GM12875 (cell line): ENCODE measurements at regions not wholly inside any gene's neighbourhood (a gene's known extent, or its start where the extent isn't known, plus 50 kb on each side); places are given as distances from the start of the nearest gene placed in this dataset.

Source experiments
- H3K4me3 ChIP-seq: one replicate; pipeline ENCODE4 v1.5.1; 2011; ENCODE audit warnings: low read depth, low read length, control low read depth
- TF ChIP-seq, protein P1 (sequence below): IDR thresholded peaks from 2 replicates; pipeline ENCODE4 v1.5.1; 2011; ENCODE audit warnings: low read depth, mild to moderate bottlenecking, control low read depth, inconsistent platforms, low read length, moderate library complexity, borderline replicate concordance; ENCODE audit not compliant: insufficient read depth

- TF ChIP-seq, protein P1, sequence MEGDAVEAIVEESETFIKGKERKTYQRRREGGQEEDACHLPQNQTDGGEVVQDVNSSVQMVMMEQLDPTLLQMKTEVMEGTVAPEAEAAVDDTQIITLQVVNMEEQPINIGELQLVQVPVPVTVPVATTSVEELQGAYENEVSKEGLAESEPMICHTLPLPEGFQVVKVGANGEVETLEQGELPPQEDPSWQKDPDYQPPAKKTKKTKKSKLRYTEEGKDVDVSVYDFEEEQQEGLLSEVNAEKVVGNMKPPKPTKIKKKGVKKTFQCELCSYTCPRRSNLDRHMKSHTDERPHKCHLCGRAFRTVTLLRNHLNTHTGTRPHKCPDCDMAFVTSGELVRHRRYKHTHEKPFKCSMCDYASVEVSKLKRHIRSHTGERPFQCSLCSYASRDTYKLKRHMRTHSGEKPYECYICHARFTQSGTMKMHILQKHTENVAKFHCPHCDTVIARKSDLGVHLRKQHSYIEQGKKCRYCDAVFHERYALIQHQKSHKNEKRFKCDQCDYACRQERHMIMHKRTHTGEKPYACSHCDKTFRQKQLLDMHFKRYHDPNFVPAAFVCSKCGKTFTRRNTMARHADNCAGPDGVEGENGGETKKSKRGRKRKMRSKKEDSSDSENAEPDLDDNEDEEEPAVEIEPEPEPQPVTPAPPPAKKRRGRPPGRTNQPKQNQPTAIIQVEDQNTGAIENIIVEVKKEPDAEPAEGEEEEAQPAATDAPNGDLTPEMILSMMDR, result no peak
Measured at GRCh38 chr14:38500125-38500524, 244.2 kb upstream of the CLEC14A start.

DNA sequence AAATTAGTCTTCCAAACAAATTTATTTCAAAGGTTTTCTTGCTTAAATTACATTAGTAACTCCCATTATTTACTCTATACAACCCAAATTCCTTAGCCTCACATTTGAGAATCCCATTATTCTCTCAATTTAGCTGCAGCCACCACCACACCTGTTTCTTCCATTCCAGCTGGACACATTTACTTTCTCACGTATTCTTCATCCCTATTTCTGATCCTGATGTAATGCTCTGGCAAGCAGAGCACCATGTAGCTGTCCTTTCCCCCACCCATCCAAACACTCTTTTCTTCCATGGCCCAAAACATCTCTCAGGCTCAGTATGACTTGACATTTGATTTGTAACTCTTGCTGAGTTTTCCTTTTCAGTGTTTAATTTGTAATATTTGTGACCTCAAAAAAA is 240.2 kb upstream of the CLEC14A start:
- TF ChIP-seq, protein P1, result no peak
- H3K4me3 ChIP-seq, result no peak overlapping the region

More at GRCh38 chr14:38500125-38500524, 244.2 kb upstream of the CLEC14A start:
- no peak overlapping the region for H3K4me3 ChIP-seq

GRCh38 chr14:38490273-38490672 is 234.4 kb upstream of the CLEC14A start:
- H3K4me3 ChIP-seq, result no peak overlapping the region
- TF ChIP-seq, protein P1, result no peak

DNA sequence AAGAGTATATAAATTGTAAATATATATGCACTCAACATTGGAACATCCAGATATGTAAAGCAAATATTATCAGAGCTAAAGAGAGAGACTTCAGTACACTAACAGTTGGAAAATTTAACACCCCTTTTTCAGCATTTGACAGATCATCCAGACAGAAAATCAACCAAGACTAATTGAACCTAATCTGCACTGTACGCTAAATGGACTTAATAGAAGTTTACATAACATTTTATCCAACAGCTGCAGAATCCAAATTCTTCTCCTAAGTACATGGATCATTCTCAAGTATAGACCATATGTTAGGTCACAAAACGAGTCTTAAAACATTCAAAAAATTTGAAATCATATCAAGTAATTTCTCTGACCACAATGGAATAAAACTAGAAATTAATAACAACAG is 229.1 kb upstream of the CLEC14A start:
- no peak overlapping the region for H3K4me3 ChIP-seq
- TF ChIP-seq, protein P1, result no peak

DNA sequence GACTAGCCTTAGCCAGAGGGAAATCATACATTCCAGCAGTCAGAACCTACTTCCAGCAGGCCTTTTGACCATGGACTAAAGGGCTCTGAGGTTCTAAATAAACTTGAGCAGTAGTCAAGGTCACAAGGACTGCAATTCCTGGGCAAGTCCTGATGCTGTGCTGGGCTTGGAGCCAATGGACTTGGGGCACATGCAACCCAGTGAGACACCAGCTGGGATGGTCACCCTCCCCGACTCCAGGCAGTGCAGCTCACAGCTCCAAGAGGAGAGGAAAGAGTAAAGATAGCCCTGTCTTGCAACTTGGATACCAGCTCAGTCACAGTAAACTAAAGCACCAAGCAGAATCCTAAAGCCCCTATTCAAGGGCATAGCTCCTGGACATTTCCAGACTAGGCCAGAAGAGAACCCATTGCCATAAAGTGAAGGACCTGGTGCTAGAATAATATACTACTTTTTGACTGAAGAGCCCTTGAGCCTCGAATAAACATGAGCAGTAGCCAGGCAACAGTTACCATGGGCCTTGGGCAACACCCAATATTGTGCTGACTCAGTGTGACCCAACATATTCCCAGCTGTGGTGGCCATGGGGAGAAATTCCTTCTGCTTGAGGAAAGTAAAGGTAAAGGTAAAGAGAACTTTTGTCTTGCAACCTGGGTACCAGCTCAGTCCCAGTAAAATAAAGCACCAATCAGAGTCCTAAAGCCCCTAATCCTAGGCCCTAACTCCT is 226.2 kb upstream of the CLEC14A start:
- TF ChIP-seq, protein P1, result no peak
- H3K4me3 ChIP-seq, result no peak overlapping the region

GRCh38 chr14:38469156-38469555 is 213.3 kb upstream of the CLEC14A start:
- TF ChIP-seq, protein P1, result no peak
- H3K4me3 ChIP-seq, result no peak overlapping the region

DNA sequence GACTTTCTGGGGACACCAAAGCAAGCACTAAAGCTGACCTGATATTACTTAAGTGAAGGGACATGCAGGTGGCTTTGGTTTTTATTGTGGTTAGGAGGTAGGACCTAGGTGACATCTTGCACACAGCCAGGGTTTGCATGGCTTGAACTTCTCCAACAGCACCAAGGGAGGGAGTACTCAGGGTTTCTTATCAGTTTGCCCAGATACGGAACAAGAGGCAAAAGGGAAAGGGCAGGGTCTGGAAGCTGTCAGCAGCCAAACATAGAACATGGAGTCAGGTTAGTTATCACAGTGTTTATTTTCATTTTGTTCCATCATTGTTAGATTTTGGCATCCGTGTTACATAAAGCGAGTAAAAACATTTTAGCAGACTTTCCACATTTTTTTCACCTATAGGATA is 186.3 kb upstream of the CLEC14A start:
- no peak overlapping the region for H3K4me3 ChIP-seq
- TF ChIP-seq, protein P1, result no peak
